SU-DHL-6 (cell line): ENCODE measurements at regions not wholly inside any gene's neighbourhood (a gene's known extent, or its start where the extent isn't known, plus 50 kb on each side); places are given as distances from the start of the nearest gene placed in this dataset.

Source experiments
- H2AFZ ChIP-seq: fragments of 200-600 bp; sonication (generic); 2 replicates; pipeline ENCODE4 v1.6.1; 2014; ENCODE audit warnings: low read depth, mild to moderate bottlenecking, moderate library complexity, mixed read lengths, antibody characterized with exemption, low read length; ENCODE audit not compliant: severe bottlenecking
- H3F3A ChIP-seq: fragments of 200-600 bp; shearing (Covaris generic); 2 replicates; pipeline ENCODE4 v1.6.0; 2016; ENCODE audit warnings: antibody characterized with exemption, mild to moderate bottlenecking; ENCODE audit not compliant: insufficient read depth
- H3K27ac ChIP-seq: fragments of 200-600 bp; sonication (generic); 2 replicates; pipeline ENCODE4 v1.5.1; 2016; ENCODE audit warnings: low read depth, mild to moderate bottlenecking, low read length, moderate library complexity, mixed read lengths
- H3K27me3 ChIP-seq: fragments of 200-600 bp; sonication (generic), shearing (Covaris generic); 2 replicates; pipeline ENCODE4 v1.6.0; 2014; ENCODE audit warnings: mild to moderate bottlenecking, low read length
- H3K36me3 ChIP-seq: fragments of 200-600 bp; sonication (generic); 2 replicates; pipeline ENCODE4 v1.6.1; 2014; ENCODE audit warnings: mild to moderate bottlenecking, low read length, mixed read lengths
- H3K4me2 ChIP-seq: fragments of 300-600, 200-600 bp; shearing (Covaris generic), sonication (generic); 2 replicates; pipeline ENCODE4 v1.6.0; 2014; ENCODE audit warnings: low read length, low read depth, mild to moderate bottlenecking; ENCODE audit not compliant: poor library complexity, severe bottlenecking
- H3K4me3 ChIP-seq: fragments of 200-600 bp; sonication (generic); 2 replicates; pipeline ENCODE4 v1.5.1; 2014; ENCODE audit warnings: antibody characterized with exemption, low read length, mild to moderate bottlenecking, mixed read lengths; ENCODE audit not compliant: insufficient read depth, poor library complexity, severe bottlenecking
- H3K79me2 ChIP-seq: fragments of 200-600 bp; sonication (generic); 2 replicates; pipeline ENCODE4 v1.6.1; 2014; ENCODE audit warnings: mild to moderate bottlenecking, low read length, moderate library complexity; ENCODE audit not compliant: insufficient read depth
- H3K9ac ChIP-seq: fragments of 200-600 bp; sonication (generic); 2 replicates; pipeline ENCODE4 v1.7.0; 2014; ENCODE audit warnings: mild to moderate bottlenecking, low read length
- H3K9me2 ChIP-seq: fragments of 200-600 bp; sonication (generic); replicated peaks from 2 replicates; pipeline ENCODE4 v1.6.1; 2014; ENCODE audit warnings: low read length; ENCODE audit not compliant: insufficient read depth
- H3K9me3 ChIP-seq: fragments of 200-600 bp; sonication (generic); 2 replicates; pipeline ENCODE4 v1.6.1; 2014; ENCODE audit warnings: low read length, mixed read lengths; ENCODE audit not compliant: insufficient read depth
- H4K20me1 ChIP-seq: fragments of 200-600 bp; sonication (generic); 2 replicates; pipeline ENCODE4 v1.6.1; 2014; ENCODE audit warnings: low read depth, mild to moderate bottlenecking, antibody characterized with exemption, low read length, moderate library complexity, mixed read lengths
- CTCF ChIP-seq: fragments of 200-600 bp; sonication (generic); IDR thresholded peaks from one replicate; pipeline ENCODE4 v1.5.1; 2017; ENCODE audit warnings: antibody characterized with exemption, mild to moderate bottlenecking, low read length, moderate library complexity; ENCODE audit not compliant: insufficient read depth, poor library complexity, severe bottlenecking
- EZH2phosphoT487 ChIP-seq: fragments of 200-600 bp; sonication (generic), shearing (Covaris generic); conservative IDR thresholded peaks from 2 replicates; pipeline ENCODE4 v1.6.1; 2018; ENCODE audit warnings: mild to moderate bottlenecking, antibody characterized with exemption, low read length, moderate library complexity, mixed read lengths

- H3K27ac ChIP-seq = no peak overlapping the region
- H3K79me2 ChIP-seq = no peaks in the 10 kb centered on the region
- H4K20me1 ChIP-seq = no peaks in the 10 kb centered on the region
- no peaks in the 10 kb centered on the region for H3K9me3 ChIP-seq
- no peaks in the 10 kb centered on the region for H3K27me3 ChIP-seq
- no peaks in the 10 kb centered on the region for H3K9me2 ChIP-seq
- no peak overlapping the region for H3K4me2 ChIP-seq
- H3K4me3 ChIP-seq = no peak overlapping the region
- no peaks in the 10 kb centered on the region for H3K36me3 ChIP-seq
- H3F3A ChIP-seq = no peaks in the 10 kb centered on the region
- no peak for TF ChIP-seq CTCF
- no peak for TF ChIP-seq EZH2phosphoT487
- H2AFZ ChIP-seq = no peak overlapping the region
- no peak overlapping the region for H3K9ac ChIP-seq
These were observed 394.9 kb upstream of the RGMA start for GRCh38 chr15:93483923-93484322.

DNA sequence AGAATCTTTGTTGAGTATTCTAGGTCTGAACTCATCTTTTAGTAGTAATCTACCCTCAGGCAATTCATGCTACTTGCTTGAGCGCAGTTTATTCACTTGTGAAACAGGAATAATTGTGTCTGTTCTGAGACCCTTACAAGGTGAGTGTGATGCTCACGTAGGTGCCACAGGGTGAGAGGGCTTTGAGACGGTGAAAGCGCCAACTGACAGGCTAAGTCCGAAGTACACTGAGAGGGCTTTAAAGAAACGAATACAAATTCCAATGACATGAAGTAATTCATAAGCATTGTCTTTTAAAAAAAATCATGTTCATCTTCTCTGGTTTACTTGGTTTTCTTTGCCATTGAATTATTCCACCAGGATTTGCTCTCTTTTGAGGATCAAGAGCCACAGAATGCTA lies 393.7 kb upstream of the RGMA start:
- Histone ChIP-seq H3K9ac (no peak overlapping the region), H3K9me3 (no peaks in the 10 kb centered on the region), H3K4me3 (no peak overlapping the region), H3K27ac (no peak overlapping the region), H3K79me2 (no peaks in the 10 kb centered on the region), H2AFZ (no peak overlapping the region), H3F3A (no peaks in the 10 kb centered on the region), H3K36me3 (no peaks in the 10 kb centered on the region), H3K4me2 (no peak overlapping the region), H3K9me2 (no peaks in the 10 kb centered on the region), H3K27me3 (no peaks in the 10 kb centered on the region), H4K20me1 (no peaks in the 10 kb centered on the region)
- TF ChIP-seq EZH2phosphoT487 (no peak), CTCF (no peak)

DNA sequence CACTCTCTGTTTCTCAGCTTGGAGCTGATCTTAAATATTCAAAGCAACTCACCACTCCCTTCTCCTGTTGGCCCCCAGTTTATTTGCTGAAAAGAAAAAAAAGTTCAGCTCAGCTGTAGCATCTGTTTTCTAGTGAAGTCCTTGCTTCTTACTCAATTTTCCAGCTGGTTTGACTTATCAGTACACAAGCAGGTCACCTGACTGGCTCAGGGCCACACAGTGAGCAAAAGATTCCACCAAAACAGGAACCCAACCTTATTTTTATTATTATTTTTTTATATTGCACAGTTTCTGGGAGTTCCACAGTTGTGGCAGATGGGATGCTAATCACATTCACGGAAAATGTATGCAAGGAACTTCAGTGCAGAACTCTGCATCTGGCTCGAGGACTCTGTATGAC lies 390.7 kb upstream of the RGMA start:
- no peaks in the 10 kb centered on the region for H3K9me2 ChIP-seq
- no peaks in the 10 kb centered on the region for H3K36me3 ChIP-seq
- H4K20me1 ChIP-seq = no peaks in the 10 kb centered on the region
- H3K4me2 ChIP-seq = no peak overlapping the region
- TF ChIP-seq CTCF = no peak
- no peak for TF ChIP-seq EZH2phosphoT487
- no peaks in the 10 kb centered on the region for H3K9me3 ChIP-seq
- H2AFZ ChIP-seq = no peak overlapping the region
- H3K27me3 ChIP-seq = no peaks in the 10 kb centered on the region
- H3K27ac ChIP-seq = no peak overlapping the region
- H3K4me3 ChIP-seq = no peak overlapping the region
- H3F3A ChIP-seq = no peaks in the 10 kb centered on the region
- H3K9ac ChIP-seq = no peak overlapping the region
- no peaks in the 10 kb centered on the region for H3K79me2 ChIP-seq

GRCh38 chr15:93478947-93479346 lies 389.9 kb upstream of the RGMA start:
- no peak overlapping the region for H2AFZ ChIP-seq
- H3F3A ChIP-seq = no peaks in the 10 kb centered on the region
- no peak overlapping the region for H3K4me2 ChIP-seq
- H4K20me1 ChIP-seq = no peaks in the 10 kb centered on the region
- no peaks in the 10 kb centered on the region for H3K9me2 ChIP-seq
- no peaks in the 10 kb centered on the region for H3K79me2 ChIP-seq
- H3K9me3 ChIP-seq = no peaks in the 10 kb centered on the region
- H3K27me3 ChIP-seq = no peaks in the 10 kb centered on the region
- no peak overlapping the region for H3K9ac ChIP-seq
- H3K36me3 ChIP-seq = no peaks in the 10 kb centered on the region
- no peak overlapping the region for H3K4me3 ChIP-seq
- H3K27ac ChIP-seq = no peak overlapping the region
- TF ChIP-seq EZH2phosphoT487 (no peak), CTCF (no peak)
